ENCODE measurements at regions not wholly inside any gene's neighbourhood (a gene's known extent, or its start where the extent isn't known, plus 50 kb on each side); places are given as distances from the start of the nearest gene placed in this dataset.

DNA sequence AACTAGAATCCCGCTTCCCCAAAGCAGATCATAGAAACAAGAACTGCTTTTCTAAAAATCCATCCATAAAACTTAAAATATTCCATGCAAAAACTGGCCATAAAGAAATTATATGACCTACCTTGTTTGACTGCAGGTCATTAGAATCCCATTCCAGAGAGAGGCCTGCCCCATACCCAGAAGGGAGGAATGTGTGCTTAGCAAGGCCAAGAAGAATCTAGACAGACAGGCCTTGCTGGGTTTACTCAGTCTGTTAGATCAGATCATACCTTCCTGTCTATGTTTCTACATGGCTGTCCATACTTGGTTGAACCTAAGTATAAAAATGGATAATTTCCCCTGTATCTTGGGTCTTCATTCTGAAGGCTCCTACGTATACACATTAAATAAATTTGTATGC, 358.8 kb upstream of the TRPC7 start:
- no peak for DNase-seq (ENCODE audit: extremely low spot score)
- ChIA-PET CTCF (no interaction called here), POLR2A (no interaction called here)
- no peak for TF ChIP-seq SP1 (IDR thresholded peaks at IDR 0.05)
- no peak for TF ChIP-seq ZNF384 (IDR thresholded peaks at IDR 0.05)
- no peak for TF ChIP-seq FOXK2 (IDR thresholded peaks at IDR 0.05)
- TF ChIP-seq HDGF (IDR thresholded peaks at IDR 0.05; ENCODE audit: borderline replicate concordance) = no peak
- TF ChIP-seq ARNT (IDR thresholded peaks at IDR 0.05) = no peak
- TF ChIP-seq FOXA1 (IDR thresholded peaks at IDR 0.05) = no peak
- no peak for TF ChIP-seq ELF4 (IDR thresholded peaks at IDR 0.05)

DNA sequence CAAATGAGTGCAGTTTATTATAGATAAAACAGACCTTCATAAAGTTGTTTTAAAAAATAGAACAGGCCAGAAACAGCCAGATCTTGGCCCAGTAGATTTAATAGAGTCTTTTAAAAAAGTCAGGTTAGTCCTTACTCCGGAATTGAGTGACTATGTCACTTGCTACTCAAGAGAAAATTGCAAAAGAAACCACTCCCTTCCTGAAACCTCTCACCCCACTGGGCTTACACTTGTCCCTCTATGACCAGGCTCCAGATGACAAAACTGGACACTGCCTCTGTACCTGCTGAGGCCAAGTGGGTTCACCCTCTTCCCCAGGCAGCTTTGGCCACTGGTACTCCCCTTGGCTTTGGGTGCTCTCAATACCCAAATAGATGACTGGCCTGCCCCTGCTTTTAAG, 357.2 kb upstream of the TRPC7 start:
- CTCF ChIA-PET = no interaction called here
- TF ChIP-seq CTBP1 (IDR thresholded peaks at IDR 0.05; ENCODE audit: borderline replicate concordance) (no peak), ZNF384 (IDR thresholded peaks at IDR 0.05) (no peak), NFRKB (IDR thresholded peaks at IDR 0.05) (no peak), ARNT (IDR thresholded peaks at IDR 0.05) (no peak), SUZ12 (IDR thresholded peaks at IDR 0.05) (no peak), HDGF (IDR thresholded peaks at IDR 0.05; ENCODE audit: borderline replicate concordance) (no peak), BHLHE40 (IDR thresholded peaks at IDR 0.05; ENCODE audit: borderline replicate concordance) (no peak)
- TF ChIP-seq, protein P1, sequence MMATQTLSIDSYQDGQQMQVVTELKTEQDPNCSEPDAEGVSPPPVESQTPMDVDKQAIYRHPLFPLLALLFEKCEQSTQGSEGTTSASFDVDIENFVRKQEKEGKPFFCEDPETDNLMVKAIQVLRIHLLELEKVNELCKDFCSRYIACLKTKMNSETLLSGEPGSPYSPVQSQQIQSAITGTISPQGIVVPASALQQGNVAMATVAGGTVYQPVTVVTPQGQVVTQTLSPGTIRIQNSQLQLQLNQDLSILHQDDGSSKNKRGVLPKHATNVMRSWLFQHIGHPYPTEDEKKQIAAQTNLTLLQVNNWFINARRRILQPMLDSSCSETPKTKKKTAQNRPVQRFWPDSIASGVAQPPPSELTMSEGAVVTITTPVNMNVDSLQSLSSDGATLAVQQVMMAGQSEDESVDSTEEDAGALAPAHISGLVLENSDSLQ (IDR thresholded peaks at IDR 0.05) = no peak
- POLR2A ChIA-PET = no interaction called here
- DNase-seq (ENCODE audit: extremely low spot score) = no peak

DNA sequence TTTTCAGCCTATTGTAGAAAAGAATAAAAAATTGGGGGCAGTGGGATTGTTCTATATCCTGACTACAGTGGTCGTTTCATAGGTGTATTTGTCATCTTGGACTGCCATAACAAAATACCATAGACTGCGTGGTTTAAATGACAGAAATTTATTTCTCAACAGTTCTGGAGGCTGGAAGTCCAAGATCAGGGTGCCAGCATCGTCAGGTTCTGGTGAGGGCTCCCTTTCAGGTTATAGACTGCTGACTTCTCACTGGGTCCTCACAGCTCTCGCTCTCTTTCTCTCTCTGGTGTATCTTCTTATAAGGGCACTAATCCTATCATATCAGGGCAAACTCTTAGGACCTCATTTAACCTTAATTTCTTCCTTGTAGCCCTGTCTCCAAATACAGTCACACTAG, 356.7 kb upstream of the TRPC7 start:
- DNase-seq (ENCODE audit: extremely low spot score) = no peak
- ChIA-PET POLR2A (no interaction called here), CTCF (no interaction called here)
- TF ChIP-seq ZNF384 (IDR thresholded peaks at IDR 0.05) (no peak), FOXK2 (IDR thresholded peaks at IDR 0.05) (no peak), CTBP1 (IDR thresholded peaks at IDR 0.05; ENCODE audit: borderline replicate concordance) (no peak), FOXA1 (IDR thresholded peaks at IDR 0.05) (no peak), FOXM1 (IDR thresholded peaks at IDR 0.05; ENCODE audit: borderline replicate concordance) (no peak), LEF1 (IDR thresholded peaks at IDR 0.05; ENCODE audit: borderline replicate concordance) (no peak), SUZ12 (IDR thresholded peaks at IDR 0.05) (no peak)

DNA sequence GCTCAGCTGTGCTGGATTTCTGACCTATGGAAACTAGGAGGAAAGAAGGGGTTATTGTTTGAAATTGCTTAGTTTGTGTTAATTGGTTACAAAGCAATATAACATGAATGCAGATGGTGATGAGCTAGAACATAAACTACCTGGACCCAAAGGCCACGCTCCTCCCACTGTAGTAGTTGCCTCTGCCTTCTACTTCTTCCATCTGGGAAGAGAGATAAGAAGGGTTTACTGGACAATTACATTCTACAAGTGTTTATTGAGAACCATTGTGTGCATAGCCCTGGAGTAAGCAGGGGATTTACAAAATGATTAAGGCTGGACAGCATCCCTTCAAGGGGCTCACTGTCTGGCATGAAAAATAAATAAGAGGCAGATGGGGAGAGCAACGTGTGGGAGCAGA, 355.3 kb upstream of the TRPC7 start:
- TF ChIP-seq FOXM1 (IDR thresholded peaks at IDR 0.05; ENCODE audit: borderline replicate concordance) (no peak), LEF1 (IDR thresholded peaks at IDR 0.05; ENCODE audit: borderline replicate concordance) (no peak)
- DNase-seq (ENCODE audit: extremely low spot score) = no peak
- POLR2A ChIA-PET = no interaction called here
- CTCF ChIA-PET = no interaction called here

GRCh38 chr5:136717917-136718316, 352.6 kb upstream of the TRPC7 start:
- CTCF ChIA-PET = no interaction called here
- no peak for TF ChIP-seq BHLHE40 (IDR thresholded peaks at IDR 0.05; ENCODE audit: borderline replicate concordance)
- no peak for TF ChIP-seq ARNT (IDR thresholded peaks at IDR 0.05)
- TF ChIP-seq, protein P1 (IDR thresholded peaks at IDR 0.05) = no peak
- TF ChIP-seq ZNF384 (IDR thresholded peaks at IDR 0.05) = no peak
- no peak for TF ChIP-seq SUZ12 (IDR thresholded peaks at IDR 0.05)
- no peak for TF ChIP-seq ELF4 (IDR thresholded peaks at IDR 0.05)
- no peak for TF ChIP-seq NFRKB (IDR thresholded peaks at IDR 0.05)
- TF ChIP-seq SP1 (IDR thresholded peaks at IDR 0.05) = no peak
- no peak for TF ChIP-seq TARDBP (IDR thresholded peaks at IDR 0.05)
- no peak for TF ChIP-seq HDGF (IDR thresholded peaks at IDR 0.05; ENCODE audit: borderline replicate concordance)
- no peak for TF ChIP-seq FOXK2 (IDR thresholded peaks at IDR 0.05)
- TF ChIP-seq CTBP1 (IDR thresholded peaks at IDR 0.05; ENCODE audit: borderline replicate concordance) = no peak
- no peak for TF ChIP-seq L3MBTL2 (conservative IDR thresholded peaks at IDR 0.05)
- no peak for TF ChIP-seq FOXM1 (IDR thresholded peaks at IDR 0.05; ENCODE audit: borderline replicate concordance)
- no peak for TF ChIP-seq FOXA1 (IDR thresholded peaks at IDR 0.05)
- TF ChIP-seq LEF1 (IDR thresholded peaks at IDR 0.05; ENCODE audit: borderline replicate concordance) = no peak
- DNase-seq (ENCODE audit: extremely low spot score) = no peak
- POLR2A ChIA-PET = no interaction called here

GRCh38 chr5:136714286-136714685, 348.9 kb upstream of the TRPC7 start:
- TF ChIP-seq SUZ12 (IDR thresholded peaks at IDR 0.05) = no peak
- TF ChIP-seq ELF4 (IDR thresholded peaks at IDR 0.05) = no peak
- no peak for TF ChIP-seq CTBP1 (IDR thresholded peaks at IDR 0.05; ENCODE audit: borderline replicate concordance)
- TF ChIP-seq HDGF (IDR thresholded peaks at IDR 0.05; ENCODE audit: borderline replicate concordance) = no peak
- POLR2A ChIA-PET = no interaction called here
- no peak for DNase-seq (ENCODE audit: extremely low spot score)
- CTCF ChIA-PET = no interaction called here

DNA sequence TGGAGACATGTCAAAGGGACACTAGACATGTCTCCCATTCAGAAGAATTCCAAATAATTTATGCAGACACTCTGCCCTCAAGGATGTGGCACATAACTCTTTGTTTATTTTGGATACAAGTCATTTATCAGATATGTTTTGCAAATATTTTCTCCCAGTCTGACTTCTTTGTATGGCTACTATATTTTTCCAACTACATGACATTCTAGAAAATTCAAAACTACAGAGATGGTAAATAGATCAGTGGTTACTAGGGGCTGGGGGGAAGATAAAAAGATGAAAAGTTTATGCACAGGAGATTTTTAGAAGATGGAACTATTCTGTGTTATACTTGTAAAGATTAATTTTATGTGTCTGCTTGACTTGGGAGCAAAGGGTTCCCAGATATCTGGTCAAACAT, 347.3 kb upstream of the TRPC7 start:
- ChIA-PET POLR2A (no interaction called here), CTCF (no interaction called here)
- no peak for DNase-seq (ENCODE audit: extremely low spot score)
- TF ChIP-seq ELF4 (IDR thresholded peaks at IDR 0.05) (no peak), HDGF (IDR thresholded peaks at IDR 0.05; ENCODE audit: borderline replicate concordance) (no peak), SP1 (IDR thresholded peaks at IDR 0.05) (no peak), CTBP1 (IDR thresholded peaks at IDR 0.05; ENCODE audit: borderline replicate concordance) (no peak), TARDBP (IDR thresholded peaks at IDR 0.05) (no peak), NFRKB (IDR thresholded peaks at IDR 0.05) (no peak), SUZ12 (IDR thresholded peaks at IDR 0.05) (no peak), FOXA1 (IDR thresholded peaks at IDR 0.05) (no peak), FOXM1 (IDR thresholded peaks at IDR 0.05; ENCODE audit: borderline replicate concordance) (no peak), BHLHE40 (IDR thresholded peaks at IDR 0.05; ENCODE audit: borderline replicate concordance) (no peak)
- TF ChIP-seq, protein P1 (IDR thresholded peaks at IDR 0.05) = no peak
